ENCODE measurements at regions not wholly inside any gene's neighbourhood (a gene's known extent, or its start where the extent isn't known, plus 50 kb on each side); places are given as distances from the start of the nearest gene placed in this dataset.

GRCh38 chr2:65634304-65634703 lies 201.9 kb upstream of the SPRED2 start:
- peaks cover 10% of the 10 kb centered on the region for H3K4me1 Mint-ChIP-seq
- H3K4me2 ChIP-seq (replicated peaks; ENCODE audit: extremely low read depth, low read length, poor library complexity, severe bottlenecking) = no peak overlapping the region
- H3K4me3 Mint-ChIP-seq = no peak overlapping the region
- no peak overlapping the region for H2AFZ ChIP-seq (ENCODE audit: insufficient read depth, low read depth, low read length, poor library complexity, severe bottlenecking)
- peaks cover 0 to 2% (median 0%) of the 10 kb centered on the region in 7 donors for H3K9me3 Mint-ChIP-seq
- no peak overlapping the region for H3K27ac ChIP-seq (ENCODE audit: low read depth in 1 of 2, low read length in 2 of 2)
- intact Hi-C loops (cut with micrococcal nuclease) = no loop called here
- no peaks in the 10 kb centered on the region for H4K20me1 ChIP-seq (ENCODE audit: insufficient read depth, low read length)
- H3K79me2 ChIP-seq (ENCODE audit: insufficient read depth, low read length) = no peaks in the 10 kb centered on the region
- no peak for TF ChIP-seq CTCF (IDR thresholded peaks at IDR 0.05)
- no peak overlapping the region for H3K9ac ChIP-seq (ENCODE audit: insufficient read depth, low read length, poor library complexity, severe bottlenecking)
- peaks cover 5 to 22% (median 12%) of the 10 kb centered on the region in 3 donors for H3K27me3 Mint-ChIP-seq (ENCODE audit: low read depth in 3 of 3)
- no peak for DNase-seq
- H3K27me3 ChIP-seq (ENCODE audit: control insufficient read depth in 2 of 2, insufficient read depth in 2 of 2, low read length in 2 of 2) = peaks cover 2 to 10% of the 10 kb centered on the region in 2 donors
- no peaks in the 10 kb centered on the region for H3K36me3 ChIP-seq (replicated peaks in 1 of 2; ENCODE audit: control insufficient read depth in 1 of 2, insufficient read depth in 2 of 2, low read length in 2 of 2)
- no peak overlapping the region for H3K4me3 ChIP-seq (replicated peaks in 1 of 3; ENCODE audit: low read depth in 2 of 3, low read length in 3 of 3)
- 100% methylated on average over 2 of the region's 4 CpGs for WGBS (ENCODE audit: insufficient coverage)
- no peaks in the 10 kb centered on the region for H3K9me3 ChIP-seq (replicated peaks in 1 of 2; ENCODE audit: control insufficient read depth in 1 of 2, insufficient read depth in 1 of 2, low read length in 2 of 2)
- peaks cover 0 to 6% of the 10 kb centered on the region in 2 donors for H3K4me1 ChIP-seq (ENCODE audit: control insufficient read depth in 1 of 2, insufficient read depth in 2 of 2, low read length in 2 of 2)
- H3K27ac Mint-ChIP-seq = no peak overlapping the region
- H3K36me3 Mint-ChIP-seq = no peaks in the 10 kb centered on the region

GRCh38 chr2:65630643-65631042 lies 198.2 kb upstream of the SPRED2 start:
- Histone ChIP-seq H3K4me3 (replicated peaks in 1 of 3; ENCODE audit: low read depth in 2 of 3, low read length in 3 of 3) (no peak overlapping the region), H3K4me1 (ENCODE audit: control insufficient read depth in 1 of 2, insufficient read depth in 2 of 2, low read length in 2 of 2) (peaks cover 0 to 6% of the 10 kb centered on the region in 2 donors), H4K20me1 (ENCODE audit: insufficient read depth, low read length) (no peaks in the 10 kb centered on the region), H3K27me3 (ENCODE audit: control insufficient read depth in 2 of 2, insufficient read depth in 2 of 2, low read length in 2 of 2) (peaks cover 2% of the 10 kb centered on the region in 2 donors), H3K36me3 (replicated peaks in 1 of 2; ENCODE audit: control insufficient read depth in 1 of 2, insufficient read depth in 2 of 2, low read length in 2 of 2) (no peaks in the 10 kb centered on the region), H3K9ac (ENCODE audit: insufficient read depth, low read length, poor library complexity, severe bottlenecking) (no peak overlapping the region), H2AFZ (ENCODE audit: insufficient read depth, low read depth, low read length, poor library complexity, severe bottlenecking) (peak overlapping the region; percentile 37), H3K27ac (ENCODE audit: low read depth in 1 of 2, low read length in 2 of 2) (no peak overlapping the region), H3K79me2 (ENCODE audit: insufficient read depth, low read length) (no peaks in the 10 kb centered on the region), H3K9me3 (replicated peaks in 1 of 2; ENCODE audit: control insufficient read depth in 1 of 2, insufficient read depth in 1 of 2, low read length in 2 of 2) (no peaks in the 10 kb centered on the region), H3K4me2 (replicated peaks; ENCODE audit: extremely low read depth, low read length, poor library complexity, severe bottlenecking) (no peak overlapping the region)
- peaks cover 2 to 10% (median 7%) of the 10 kb centered on the region in 3 donors for H3K27me3 Mint-ChIP-seq (ENCODE audit: low read depth in 3 of 3)
- peak; percentile 33 to 80 (median 48) for DNase-seq
- no peak overlapping the region for H3K4me3 Mint-ChIP-seq
- WGBS (ENCODE audit: insufficient coverage) = 20% methylated on average over 3 of the region's 3 CpGs
- TF ChIP-seq CTCF (IDR thresholded peaks at IDR 0.05) = no peak
- H3K9me3 Mint-ChIP-seq = peaks cover 0 to 2% (median 0%) of the 10 kb centered on the region in 7 donors
- intact Hi-C loops (cut with micrococcal nuclease) = no loop called here
- H3K36me3 Mint-ChIP-seq = no peaks in the 10 kb centered on the region
- peaks cover 10% of the 10 kb centered on the region for H3K4me1 Mint-ChIP-seq
- peak overlapping the region in 1 of 7 donors; percentile 14 for H3K27ac Mint-ChIP-seq

All from CD14-positive monocyte (primary cell).